ENCODE measurements at regions not wholly inside any gene's neighbourhood (a gene's known extent, or its start where the extent isn't known, plus 50 kb on each side); places are given as distances from the start of the nearest gene placed in this dataset.

DNA sequence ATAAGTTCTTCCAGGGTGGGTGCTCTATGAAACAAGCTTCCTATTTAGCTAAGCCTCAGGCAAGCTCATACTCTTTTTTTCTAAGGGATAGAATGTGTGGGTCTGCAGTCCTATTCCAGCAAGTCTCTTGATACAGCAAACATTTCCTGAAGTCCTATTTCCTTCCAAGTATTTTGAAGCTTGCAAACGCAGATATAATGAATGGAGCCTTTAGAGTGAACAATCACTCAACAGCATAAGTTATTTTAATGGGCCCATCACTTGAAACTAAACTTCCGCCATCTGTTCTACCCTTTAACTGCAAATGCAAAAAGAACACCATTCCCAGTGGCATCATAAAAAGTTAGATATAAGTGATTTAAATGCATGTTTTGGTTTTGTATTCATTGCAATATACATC lies 108.3 kb upstream of the TAPT1 start:
- TF ChIP-seq, protein P1, sequence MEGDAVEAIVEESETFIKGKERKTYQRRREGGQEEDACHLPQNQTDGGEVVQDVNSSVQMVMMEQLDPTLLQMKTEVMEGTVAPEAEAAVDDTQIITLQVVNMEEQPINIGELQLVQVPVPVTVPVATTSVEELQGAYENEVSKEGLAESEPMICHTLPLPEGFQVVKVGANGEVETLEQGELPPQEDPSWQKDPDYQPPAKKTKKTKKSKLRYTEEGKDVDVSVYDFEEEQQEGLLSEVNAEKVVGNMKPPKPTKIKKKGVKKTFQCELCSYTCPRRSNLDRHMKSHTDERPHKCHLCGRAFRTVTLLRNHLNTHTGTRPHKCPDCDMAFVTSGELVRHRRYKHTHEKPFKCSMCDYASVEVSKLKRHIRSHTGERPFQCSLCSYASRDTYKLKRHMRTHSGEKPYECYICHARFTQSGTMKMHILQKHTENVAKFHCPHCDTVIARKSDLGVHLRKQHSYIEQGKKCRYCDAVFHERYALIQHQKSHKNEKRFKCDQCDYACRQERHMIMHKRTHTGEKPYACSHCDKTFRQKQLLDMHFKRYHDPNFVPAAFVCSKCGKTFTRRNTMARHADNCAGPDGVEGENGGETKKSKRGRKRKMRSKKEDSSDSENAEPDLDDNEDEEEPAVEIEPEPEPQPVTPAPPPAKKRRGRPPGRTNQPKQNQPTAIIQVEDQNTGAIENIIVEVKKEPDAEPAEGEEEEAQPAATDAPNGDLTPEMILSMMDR (IDR thresholded peaks at IDR 0.05), result no peak
- no peak for TF ChIP-seq POLR2A (IDR thresholded peaks at IDR 0.05)

All from thyroid gland (tissue), 4 donors.